Colon (tissue), 2 donors: ENCODE measurements at regions not wholly inside any gene's neighbourhood (a gene's known extent, or its start where the extent isn't known, plus 50 kb on each side); places are given as distances from the start of the nearest gene placed in this dataset.

Experiments used
- FAIRE-seq: peaks from 2 replicates; lab custom pipeline; 2012; peaks lifted over from hg19 to GRCh38; lab: Jason Lieb, UNC
- donor health status: control.
- donor health status: control.

- no peak for FAIRE-seq
These were observed 129.0 kb downstream of the RAP2A start for GRCh38 chr13:97562962-97563361.

DNA sequence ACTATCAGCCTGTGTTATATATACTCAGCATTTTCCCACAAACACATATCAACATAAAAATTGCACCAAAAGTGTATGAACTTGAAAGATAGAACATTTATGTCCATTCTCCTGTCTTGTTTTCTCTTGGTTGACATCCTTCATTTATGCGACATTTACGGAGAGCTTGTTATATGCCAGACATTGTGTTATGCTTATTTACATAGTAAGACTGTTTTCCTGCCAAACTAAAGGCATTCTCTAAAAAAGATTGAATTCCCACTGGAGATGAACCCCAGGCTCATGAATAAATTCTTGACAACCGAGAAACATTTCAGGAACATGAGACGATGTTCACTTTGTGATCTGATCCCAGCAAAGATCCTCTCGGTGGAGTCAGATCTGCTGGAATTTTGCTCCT, 131.0 kb downstream of the RAP2A start:
- no peak for FAIRE-seq

DNA sequence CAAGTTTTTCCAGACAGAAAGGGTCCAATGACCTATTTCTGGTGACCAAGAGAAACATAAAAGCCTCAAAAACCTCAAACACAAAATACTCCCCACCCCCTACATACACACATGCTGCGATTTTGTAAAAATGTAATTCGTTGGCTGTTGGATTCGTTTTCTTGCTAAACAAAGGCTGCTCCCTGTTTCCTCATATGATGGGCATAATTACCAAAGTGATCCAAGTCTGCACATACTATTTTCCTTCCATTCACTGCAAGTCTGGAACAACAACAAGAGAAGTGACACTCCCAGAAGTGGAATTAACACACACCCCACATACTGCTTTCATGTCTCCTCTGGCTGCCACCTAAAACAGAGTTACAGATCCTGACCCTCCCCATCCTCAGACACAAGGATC, 131.9 kb downstream of the RAP2A start:
- no peak for FAIRE-seq

DNA sequence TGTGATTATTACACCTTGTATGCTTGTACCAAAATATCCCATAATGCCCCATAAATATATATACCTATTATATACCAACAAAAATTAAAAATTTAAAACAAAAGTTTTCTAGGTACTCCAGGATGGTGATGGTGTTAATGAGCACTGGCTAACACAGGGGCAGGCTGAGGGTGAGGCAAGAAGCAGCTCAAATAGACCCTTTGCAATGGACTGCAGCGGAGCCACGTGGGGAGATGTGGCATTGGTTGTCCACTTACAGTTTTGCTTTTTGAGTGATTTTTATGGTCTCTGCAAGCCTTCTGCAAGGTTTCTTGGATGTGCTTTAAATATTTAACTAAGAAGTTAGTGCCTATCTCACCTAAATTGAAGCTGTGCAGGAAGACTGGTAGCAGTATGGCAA, 132.9 kb downstream of the RAP2A start:
- no peak for FAIRE-seq

DNA sequence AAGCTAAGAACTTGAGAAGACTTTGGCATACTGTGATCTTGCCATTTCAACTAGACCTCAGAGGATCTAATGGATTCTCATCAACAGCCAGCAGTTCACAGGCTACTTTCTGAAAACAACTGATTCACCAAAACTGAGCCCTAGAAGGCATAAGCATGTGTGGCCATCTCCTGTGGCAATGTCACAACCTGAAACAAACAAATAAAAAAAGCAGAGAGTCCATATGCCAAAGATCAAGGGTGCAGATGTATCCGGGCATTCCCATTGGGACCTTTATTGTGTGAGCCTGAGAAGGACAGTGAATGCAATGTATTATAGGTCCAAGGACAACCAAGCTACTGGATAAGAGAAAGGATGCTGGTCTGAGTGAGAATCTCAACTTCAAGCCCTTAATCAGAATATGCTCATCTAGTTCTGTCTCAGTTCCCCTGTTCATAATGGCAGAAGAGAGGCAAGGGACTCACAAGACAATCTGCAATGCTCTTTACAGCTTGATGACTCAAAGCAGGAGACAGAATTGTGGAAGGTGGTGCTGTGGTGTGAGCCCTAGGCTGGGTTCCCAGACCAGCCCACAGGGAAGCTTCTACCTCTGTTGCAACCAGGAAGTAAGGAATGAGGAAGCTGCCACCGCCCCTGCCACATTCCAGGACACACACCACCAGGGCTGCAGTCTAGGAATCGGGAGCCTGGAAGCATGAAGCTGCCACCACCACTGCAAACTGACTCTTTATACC, 133.7 kb downstream of the RAP2A start:
- FAIRE-seq = no peak

- no peak for FAIRE-seq
These were observed 134.9 kb downstream of the RAP2A start for GRCh38 chr13:97568850-97569249.

DNA sequence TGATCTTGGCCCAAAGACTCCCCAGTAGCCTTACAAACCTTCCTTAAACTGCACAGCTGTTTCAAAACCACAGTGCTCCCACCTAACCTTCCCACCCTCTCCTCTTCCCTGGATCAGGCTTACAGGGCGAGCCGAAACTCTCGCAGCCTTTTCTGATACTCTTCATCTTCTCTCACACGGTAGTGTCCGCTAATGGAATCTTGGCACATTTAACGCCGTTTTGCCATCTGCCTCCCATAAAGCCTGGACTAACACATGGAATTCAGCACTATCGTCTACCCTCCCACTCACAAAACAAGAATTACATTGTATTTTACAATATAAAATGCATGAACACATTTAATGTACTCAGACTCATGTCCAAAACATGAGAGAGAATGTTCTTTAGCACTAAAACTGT, 135.9 kb downstream of the RAP2A start:
- no peak for FAIRE-seq

- FAIRE-seq = no peak
These were observed 136.5 kb downstream of the RAP2A start for GRCh38 chr13:97570442-97570841.

DNA sequence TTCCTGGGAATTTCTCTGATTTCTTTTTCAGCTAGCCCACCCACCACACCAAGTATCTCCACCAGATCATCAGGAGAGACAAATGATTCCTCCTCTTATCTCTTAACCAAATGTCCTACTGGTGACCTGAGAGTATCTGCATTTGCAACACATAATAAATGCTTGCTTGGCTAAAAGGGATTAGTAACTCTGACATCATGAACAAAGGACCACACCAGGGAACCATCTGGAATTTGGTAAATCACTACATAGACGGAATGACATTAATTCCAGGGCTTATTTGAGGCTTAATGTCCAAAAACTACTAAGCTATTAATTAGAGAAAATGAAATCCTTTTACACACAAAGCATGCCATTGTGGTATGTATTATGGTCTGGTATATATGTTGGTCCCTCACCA, 139.0 kb downstream of the RAP2A start:
- no peak for FAIRE-seq

DNA sequence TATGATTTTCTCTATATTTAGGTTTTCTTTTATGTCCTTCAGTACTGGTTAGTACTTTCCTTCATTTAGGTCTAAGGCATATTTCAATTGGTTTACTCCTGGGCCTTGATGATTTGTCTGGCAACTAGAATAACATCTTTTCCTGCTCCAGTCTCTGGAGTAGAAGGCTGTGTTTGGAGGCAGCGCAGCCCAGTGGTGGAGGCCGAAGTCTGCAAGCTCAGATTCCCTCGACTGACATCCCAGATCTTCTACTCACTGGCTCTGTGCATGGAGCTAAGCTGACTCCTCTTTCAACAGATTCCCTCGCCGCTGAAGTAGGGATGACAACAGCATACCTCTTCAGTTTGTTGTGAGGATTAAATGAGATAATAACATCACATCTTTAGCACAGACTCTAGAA, 141.0 kb downstream of the RAP2A start:
- FAIRE-seq = no peak

- no peak for FAIRE-seq
These were observed 143.1 kb downstream of the RAP2A start for GRCh38 chr13:97577026-97577425.

DNA sequence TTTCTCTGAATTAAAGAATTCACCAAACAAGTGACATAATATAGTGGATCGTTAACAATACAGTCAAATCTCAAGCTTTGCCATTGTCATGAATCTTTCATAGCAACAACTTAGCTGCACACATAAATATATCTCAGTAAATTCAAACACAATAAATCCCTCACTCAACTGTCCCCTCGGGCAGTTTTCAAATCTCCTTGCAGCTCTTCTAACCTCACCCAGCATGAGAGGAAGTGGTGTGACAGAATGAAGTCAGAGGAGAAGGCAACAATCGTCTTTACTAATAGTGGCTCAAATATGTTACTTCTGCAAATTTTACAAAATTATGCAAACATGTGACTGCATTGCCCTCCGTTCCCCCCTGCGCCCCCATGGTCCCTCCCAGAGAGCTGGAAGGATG, 148.2 kb downstream of the RAP2A start:
- FAIRE-seq = no peak

- no peak for FAIRE-seq
These were observed 150.0 kb downstream of the RAP2A start for GRCh38 chr13:97583907-97584497.

- no peak for FAIRE-seq
These were observed 153.0 kb downstream of the RAP2A start for GRCh38 chr13:97586941-97587340.

- no peak for FAIRE-seq
These were observed 155.0 kb downstream of the RAP2A start for GRCh38 chr13:97588993-97589392.

DNA sequence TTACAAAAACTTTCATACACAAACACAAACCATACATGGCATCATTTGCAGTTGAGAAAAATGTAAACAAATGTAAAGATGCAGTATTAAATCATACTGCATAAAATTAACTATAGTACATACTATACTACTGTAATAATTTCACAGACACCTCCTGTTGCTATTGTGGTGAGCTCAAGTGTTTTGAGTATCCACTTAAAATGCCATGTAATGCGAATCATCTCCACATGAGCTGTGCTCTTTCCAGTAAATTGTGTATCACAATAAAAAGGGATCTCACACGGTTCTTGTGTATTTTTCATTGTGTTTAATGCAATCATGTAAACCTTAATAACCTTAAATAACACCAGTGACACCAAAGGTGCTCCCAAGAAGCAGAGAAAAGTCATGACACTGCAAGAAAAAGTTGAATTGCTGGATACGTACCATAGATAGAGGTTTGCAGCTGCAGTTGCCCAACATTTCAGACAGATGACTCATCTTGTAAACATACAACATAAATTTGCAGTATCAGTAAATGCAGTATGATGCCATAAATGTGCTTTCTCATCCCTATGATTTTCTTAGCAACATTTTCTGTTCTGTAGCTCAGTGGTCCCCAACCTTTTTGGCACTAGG, 166.6 kb downstream of the RAP2A start:
- no peak for FAIRE-seq

- FAIRE-seq = no peak
These were observed 181.3 kb downstream of the RAP2A start for GRCh38 chr13:97615266-97615665.

GRCh38 chr13:97616385-97616784, 182.4 kb downstream of the RAP2A start:
- FAIRE-seq = no peak

DNA sequence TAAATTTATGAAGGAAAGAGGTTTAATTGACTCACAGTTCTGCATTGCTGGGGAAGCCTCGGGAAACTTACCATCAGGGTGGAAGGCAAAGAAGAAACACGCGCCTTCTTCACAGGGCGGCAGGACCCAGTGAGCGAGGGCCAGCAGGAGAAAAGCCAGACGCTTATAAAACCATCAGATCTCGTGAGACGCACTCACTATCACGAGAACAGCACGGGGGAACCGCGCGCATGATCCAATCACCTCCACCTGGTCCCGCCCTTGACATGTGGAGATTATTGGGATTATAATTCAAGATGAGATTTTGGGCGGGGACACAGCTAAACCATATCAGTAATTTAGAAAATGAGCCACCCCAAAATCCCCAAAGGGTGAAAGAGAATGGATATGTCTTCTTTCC, 187.1 kb downstream of the RAP2A start:
- no peak for FAIRE-seq

DNA sequence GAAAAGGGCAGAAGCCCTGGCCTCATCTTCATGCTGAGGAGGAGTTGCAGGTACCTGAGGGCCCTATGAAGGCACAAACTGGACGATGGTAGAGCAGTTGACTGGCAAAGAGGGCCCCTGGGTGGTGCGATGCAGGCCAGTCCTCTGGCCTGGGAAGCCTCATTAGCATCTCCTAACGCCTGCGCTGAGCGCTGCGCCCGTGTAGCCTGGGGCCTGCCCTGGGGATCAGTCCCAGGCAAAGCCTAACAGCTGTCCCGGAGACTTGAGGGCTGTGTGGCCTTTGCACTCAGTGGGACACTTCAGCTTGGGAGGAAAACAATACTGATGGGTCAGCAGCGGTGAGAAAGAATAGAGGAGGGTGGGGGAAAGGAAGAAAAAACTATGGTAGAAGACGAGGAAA, 187.7 kb downstream of the RAP2A start:
- FAIRE-seq = no peak

- no peak for FAIRE-seq
These were observed 193.6 kb downstream of the RAP2A start for GRCh38 chr13:97627566-97627965.

DNA sequence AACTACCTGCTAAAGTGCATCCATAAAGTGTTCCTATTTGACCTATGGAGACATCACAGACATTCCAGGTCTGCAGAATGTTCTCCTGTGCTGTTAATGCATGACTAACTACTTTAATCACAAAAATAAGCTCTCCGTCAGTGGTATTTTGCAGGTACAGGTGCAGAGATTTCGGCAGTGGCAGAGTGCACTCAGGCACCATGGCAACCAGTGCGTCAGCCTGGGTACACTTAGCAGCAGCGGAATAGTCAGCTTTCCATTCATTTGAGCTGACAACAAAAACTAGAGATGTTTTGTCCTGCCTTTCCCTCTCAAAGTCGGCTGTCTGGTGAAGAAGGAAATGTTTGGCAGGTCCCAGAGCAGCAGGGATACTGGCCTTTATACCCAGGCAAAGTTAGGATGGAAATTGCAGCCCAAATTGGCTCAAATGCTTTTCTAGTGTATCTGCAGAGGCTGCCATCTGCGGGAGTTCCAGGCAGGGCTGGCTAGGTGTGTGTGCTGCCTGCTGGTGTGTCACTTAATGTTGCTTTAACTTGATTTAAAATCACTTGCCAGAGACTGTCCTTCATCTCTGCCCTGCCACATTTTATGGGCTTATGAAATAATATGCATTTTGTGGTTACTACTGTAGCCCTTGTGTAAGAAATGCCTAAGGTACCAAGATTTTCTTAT, 195.8 kb downstream of the RAP2A start:
- no peak for FAIRE-seq

GRCh38 chr13:97630725-97631124, 196.8 kb downstream of the RAP2A start:
- FAIRE-seq = no peak
